ENCODE measurements at regions not wholly inside any gene's neighbourhood (a gene's known extent, or its start where the extent isn't known, plus 50 kb on each side); places are given as distances from the start of the nearest gene placed in this dataset.
"Not testable (repeated sequence)": the region's sequence is repeated elsewhere in the genome, so short reads cannot be mapped to it uniquely, and the experiment has no call there.

DNA sequence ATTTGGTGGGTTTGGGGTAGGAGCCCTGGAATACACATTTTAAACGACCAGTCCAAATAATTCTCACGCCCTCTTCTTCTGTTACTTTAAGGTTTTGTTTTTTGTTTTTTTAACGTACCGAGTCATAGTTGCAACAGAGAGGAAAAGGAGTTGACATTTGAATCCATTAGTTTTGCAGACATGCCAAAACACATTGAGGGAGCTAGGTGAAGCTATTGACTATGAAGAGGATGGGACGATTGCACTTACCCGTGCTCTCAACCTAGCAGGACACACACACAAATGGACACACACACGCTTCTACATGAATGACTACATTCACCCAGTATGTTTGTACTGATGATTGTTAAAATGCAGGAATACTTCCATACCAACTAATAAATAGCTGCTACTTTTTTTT lies 54.3 kb upstream of the CIT start:
- no peak for DNase-seq (ENCODE audit: low read depth in 2 of 2)

DNA sequence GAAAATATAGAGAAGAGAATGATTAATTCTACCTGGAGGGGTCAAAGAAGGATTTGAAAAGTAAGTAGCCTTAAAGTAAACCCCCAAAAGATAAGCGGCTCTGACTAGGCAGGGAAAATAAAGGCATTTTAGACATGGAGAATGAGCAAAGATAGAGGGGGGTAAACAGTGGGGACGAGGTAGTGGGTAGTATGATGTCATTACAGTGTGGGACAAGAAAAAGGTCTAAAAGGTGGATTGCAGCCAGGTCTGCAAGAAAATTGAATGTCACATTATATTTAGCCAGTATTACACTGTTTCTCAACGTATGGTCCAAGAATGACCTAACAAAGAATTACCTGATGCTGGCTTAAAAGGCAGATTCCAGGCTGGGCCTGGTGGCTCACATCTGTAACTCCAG lies 55.8 kb upstream of the CIT start:
- DNase-seq (ENCODE audit: low read depth in 2 of 2): no peak

DNA sequence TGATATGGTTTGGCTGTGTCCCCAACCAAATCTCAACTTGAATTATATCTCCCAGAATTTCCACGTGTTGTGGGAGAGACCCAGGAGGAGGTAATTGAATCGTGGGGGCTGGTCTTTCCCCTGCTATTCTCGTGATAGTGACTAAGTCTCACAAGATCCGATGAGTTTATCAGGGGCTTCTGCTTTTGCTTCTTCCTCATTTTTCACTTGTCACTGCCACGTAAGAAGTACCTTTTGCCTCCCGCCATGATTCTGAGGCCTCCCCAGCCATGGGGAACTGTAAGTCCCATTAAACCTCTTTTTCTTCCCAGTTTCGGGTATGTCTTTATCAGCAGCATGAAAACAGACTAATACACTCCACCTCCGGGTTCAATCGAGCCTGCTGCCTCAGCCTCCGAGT lies 54.3 kb upstream of the BICDL1 start:
- not testable (repeated sequence) for DNase-seq (ENCODE audit: low read depth in 2 of 2)

DNA sequence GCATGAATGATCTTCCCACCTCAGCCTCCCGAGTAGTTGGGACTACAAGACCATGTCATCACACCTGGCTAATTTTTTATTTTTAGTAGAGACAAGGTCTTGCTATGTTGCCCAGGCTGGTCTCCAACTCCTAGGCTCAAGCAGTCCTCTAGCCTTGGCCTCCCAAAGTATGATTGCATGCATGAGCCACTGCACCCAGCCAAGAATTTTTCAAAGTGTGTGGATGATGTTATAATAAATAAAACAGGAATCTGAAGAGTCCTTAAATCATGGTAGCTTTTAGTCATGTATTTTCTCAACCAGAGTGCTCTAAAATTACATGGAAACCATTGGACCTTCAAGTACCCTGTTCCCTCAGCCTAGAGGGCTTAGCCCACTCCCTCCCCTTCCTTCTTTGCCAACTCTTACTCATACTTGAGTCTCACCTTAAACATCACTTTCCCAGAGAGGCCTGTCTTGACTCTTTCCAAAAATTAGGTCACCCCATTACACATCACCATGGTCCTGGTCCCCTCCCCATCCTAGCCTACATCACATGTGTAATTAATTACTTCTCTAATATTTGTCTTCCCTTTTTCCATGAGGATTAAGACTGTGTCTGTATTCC lies 52.2 kb upstream of the BICDL1 start:
- no peak for DNase-seq (ENCODE audit: low read depth in 2 of 2)

DNA sequence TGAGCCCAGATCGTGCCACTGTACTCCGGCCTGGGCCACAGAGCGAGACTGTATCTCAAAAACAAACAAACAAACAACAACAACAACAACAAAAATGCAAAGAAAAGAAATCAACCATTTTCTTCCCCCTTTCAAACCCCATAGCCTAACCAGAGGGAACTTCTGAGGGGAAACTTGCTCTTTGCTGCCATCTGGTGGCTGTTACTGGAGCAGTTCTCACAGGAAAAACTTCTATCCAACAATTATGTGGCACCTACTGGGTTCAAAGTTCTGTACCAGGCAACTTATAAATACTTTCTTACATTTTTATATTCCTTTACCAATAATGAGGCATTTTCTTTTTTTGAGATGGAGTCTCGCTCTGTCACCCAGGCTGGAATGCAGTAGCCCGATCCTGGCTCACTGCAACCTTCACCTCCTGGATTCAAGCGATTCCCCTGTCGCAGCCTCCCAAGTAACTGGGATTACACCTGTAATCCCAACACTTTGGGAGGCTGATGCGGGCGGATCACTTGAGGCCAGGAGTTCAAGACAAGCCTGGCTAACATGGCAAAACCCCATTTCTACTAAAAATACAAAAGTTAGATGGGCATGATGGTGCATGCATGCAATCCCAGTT lies 50.9 kb upstream of the BICDL1 start:
- DNase-seq (ENCODE audit: low read depth in 2 of 2): peak; percentile 61 to 64

Measured in activated CD4-positive, alpha-beta T cell treated with anti-CD3 and anti-CD28 coated beads for 24 hours (primary cell).